Left lung (tissue), 4 donors: ENCODE measurements at regions not wholly inside any gene's neighbourhood (a gene's known extent, or its start where the extent isn't known, plus 50 kb on each side); places are given as distances from the start of the nearest gene placed in this dataset.

Experiments
- ATAC-seq: fragments of 200-7000 bp; cut with Tn5 transposase; one replicate; pipeline ENCODE4 v1.9.1; 2020; ENCODE audit warnings: moderate library complexity
- DNase-seq, 4 donors: peaks; one replicate each; pipeline ENCODE4 v3.0.0-alpha.2; 2013 to 2020
- H3K27ac ChIP-seq, 2 donors: fragments of 200-600 bp; sonication (generic) in 1 of 2; one replicate each; pipeline versions ENCODE4 v1.5.0 to v1.8.0; 2020 to 2021
- H3K27me3 ChIP-seq, 2 donors: fragments of 200-600 bp; sonication (generic) in 1 of 2; one replicate each; pipeline versions ENCODE4 v1.5.0 to v1.8.0; 2020 to 2021
- H3K36me3 ChIP-seq, 2 donors: fragments of 200-600 bp; sonication (generic) in 1 of 2; one replicate each; pipeline versions ENCODE4 v1.5.0 to v1.8.0; 2020 to 2021
- H3K4me1 ChIP-seq, 2 donors: fragments of 200-600 bp; one replicate each; pipeline ENCODE4 v1.8.0; 2021
- H3K4me3 ChIP-seq, 2 donors: fragments of 200-600 bp; sonication (generic) in 1 of 2; one replicate each; pipeline versions ENCODE4 v1.5.0 to v1.8.0; 2020 to 2021; ENCODE audit warnings: mild to moderate bottlenecking in 1 of 2
- H3K9me3 ChIP-seq, 2 donors: fragments of 200-600 bp; sonication (generic) in 1 of 2; one replicate each; pipeline versions ENCODE4 v1.5.0 to v1.8.0; 2020 to 2021
- intact Hi-C, 2 donors: fragments of 100-400 bp; cut with DNase I; formaldehyde crosslinking; loops; one replicate each; pipeline versions ENCODE4 v1.11.2 to v1.14.2; 2022
- TF ChIP-seq, protein P1 (sequence below), 2 donors: fragments of 200-600 bp; sonication (generic) in 1 of 2; IDR thresholded peaks; one replicate each; pipeline versions ENCODE4 v1.5.0 to v1.8.0; 2021; ENCODE audit warnings: antibody characterized with exemption in 2 of 2
- donor health status: DM: no; HTN: yes; CAD: no.
- donor health status: DM: no; HTN: no; CAD: no.

DNA sequence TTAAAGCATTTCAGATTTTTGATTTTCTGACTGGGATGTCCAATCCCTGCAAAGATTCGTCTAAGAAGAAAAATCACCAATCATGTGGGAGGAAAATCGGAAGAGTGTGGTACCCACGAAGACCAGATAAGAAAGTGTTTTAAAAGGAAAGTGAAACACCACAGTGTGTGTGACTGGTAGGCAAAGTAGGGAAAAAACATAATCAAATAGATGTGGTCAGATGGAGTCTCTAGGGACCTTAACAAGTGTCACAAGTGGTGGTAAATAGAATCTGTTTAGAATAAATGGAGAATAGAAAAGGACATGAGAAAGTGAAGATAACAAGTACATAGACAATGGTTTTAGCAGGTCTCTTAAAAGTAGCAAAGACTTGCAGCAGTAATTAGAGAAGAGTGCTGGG lies 154.6 kb downstream of the SLC30A10 start:
- ATAC-seq (no peak), DNase-seq (no peak)
- H3K27ac ChIP-seq, result no peak overlapping the region
- intact Hi-C loops, result no loop called here
- peaks cover 0 to 5% of the 10 kb centered on the region in 2 donors for H3K9me3 ChIP-seq
- no peaks in the 10 kb centered on the region for H3K36me3 ChIP-seq
- no peaks in the 10 kb centered on the region for H3K4me1 ChIP-seq
- H3K4me3 ChIP-seq, result no peak overlapping the region
- TF ChIP-seq, protein P1, sequence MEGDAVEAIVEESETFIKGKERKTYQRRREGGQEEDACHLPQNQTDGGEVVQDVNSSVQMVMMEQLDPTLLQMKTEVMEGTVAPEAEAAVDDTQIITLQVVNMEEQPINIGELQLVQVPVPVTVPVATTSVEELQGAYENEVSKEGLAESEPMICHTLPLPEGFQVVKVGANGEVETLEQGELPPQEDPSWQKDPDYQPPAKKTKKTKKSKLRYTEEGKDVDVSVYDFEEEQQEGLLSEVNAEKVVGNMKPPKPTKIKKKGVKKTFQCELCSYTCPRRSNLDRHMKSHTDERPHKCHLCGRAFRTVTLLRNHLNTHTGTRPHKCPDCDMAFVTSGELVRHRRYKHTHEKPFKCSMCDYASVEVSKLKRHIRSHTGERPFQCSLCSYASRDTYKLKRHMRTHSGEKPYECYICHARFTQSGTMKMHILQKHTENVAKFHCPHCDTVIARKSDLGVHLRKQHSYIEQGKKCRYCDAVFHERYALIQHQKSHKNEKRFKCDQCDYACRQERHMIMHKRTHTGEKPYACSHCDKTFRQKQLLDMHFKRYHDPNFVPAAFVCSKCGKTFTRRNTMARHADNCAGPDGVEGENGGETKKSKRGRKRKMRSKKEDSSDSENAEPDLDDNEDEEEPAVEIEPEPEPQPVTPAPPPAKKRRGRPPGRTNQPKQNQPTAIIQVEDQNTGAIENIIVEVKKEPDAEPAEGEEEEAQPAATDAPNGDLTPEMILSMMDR (IDR thresholded peaks at IDR 0.05), result no peak
- H3K27me3 ChIP-seq, result no peaks in the 10 kb centered on the region

DNA sequence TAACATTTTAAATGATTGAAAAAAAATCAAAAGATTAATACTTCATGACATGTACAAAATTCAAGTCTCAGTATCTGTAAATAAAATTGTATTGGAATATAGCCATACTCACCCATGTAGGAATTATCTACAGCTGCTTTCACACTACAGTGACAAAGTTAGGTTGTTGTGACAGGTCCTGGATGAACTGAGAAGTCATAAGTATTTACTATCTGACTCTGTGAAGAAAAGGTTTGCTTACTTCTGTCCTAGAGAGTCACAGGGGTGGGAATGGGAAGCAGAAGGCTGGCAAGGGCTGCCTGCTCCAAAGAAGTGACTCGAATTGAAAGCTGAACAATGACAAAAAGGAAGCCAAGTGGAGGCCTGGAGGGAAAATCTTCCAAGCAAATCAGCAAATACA lies 155.2 kb downstream of the SLC30A10 start:
- intact Hi-C loops, result no loop called here
- TF ChIP-seq, protein P1 (IDR thresholded peaks at IDR 0.05), result no peak
- no peak for ATAC-seq
- Histone ChIP-seq H3K36me3 (no peaks in the 10 kb centered on the region), H3K27me3 (no peaks in the 10 kb centered on the region), H3K4me1 (no peaks in the 10 kb centered on the region), H3K27ac (no peak overlapping the region), H3K9me3 (peaks cover 0 to 5% of the 10 kb centered on the region in 2 donors), H3K4me3 (no peak overlapping the region)
- no peak for DNase-seq

DNA sequence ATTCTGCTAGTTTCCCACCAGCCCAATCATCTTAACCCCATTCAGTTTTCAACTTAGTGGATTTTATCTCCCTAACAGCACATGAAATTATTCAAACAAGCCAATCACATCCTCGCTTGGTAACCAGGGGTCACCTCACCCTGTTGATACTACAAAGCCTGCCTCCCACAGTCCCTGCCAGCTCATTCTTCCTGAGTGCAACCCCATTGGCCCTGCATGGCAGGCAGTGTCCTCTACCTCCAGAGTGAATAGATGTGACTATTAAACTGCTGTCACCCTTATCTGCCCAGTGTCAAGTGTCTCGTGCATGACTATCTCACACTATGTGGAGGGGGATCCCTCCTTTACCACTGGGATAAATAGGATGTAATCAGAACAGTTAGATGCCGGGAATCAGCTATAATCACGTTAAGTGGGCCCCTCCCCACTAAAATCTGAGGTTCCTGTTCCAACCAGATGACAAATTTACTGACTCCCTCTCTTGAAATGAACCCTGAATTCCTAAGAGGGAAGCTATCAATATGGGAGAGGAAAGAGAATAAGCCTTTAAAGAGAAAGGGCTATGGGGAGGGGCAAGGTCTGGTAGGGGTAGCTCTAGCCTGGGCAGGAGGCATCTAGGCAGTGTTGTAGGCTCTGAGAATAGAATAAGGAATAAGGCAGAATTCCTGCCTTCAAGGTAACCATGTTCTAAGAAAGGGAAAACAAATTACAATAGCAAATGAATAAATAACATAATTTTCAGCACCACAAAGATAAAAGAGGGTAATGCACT lies 155.9 kb downstream of the SLC30A10 start:
- Histone ChIP-seq H3K27ac (no peak overlapping the region), H3K4me1 (no peaks in the 10 kb centered on the region), H3K27me3 (no peaks in the 10 kb centered on the region), H3K4me3 (no peak overlapping the region), H3K9me3 (peaks cover 0 to 5% of the 10 kb centered on the region in 2 donors), H3K36me3 (no peaks in the 10 kb centered on the region)
- intact Hi-C loops, result no loop called here
- DNase-seq, result no peak
- ATAC-seq, result no peak
- TF ChIP-seq, protein P1 (IDR thresholded peaks at IDR 0.05), result no peak

DNA sequence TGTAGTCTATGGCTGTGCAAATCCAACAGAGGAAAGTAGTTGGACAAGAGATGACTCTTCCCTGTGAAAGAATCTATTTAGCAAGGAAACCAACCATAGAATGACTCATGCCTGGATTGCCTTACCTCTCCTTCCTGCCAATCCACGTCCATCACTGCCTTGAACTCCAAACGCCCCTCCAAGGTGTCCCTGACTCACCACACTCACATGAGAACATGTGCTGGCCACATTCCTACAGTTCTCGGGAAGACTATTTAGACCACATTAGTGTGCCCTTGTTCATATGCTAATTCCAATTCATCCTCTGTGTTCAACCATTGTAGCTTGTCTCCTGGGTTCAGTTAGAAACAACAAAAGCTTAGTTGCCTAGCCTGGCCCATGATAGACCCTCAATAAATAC lies 157.3 kb downstream of the SLC30A10 start:
- TF ChIP-seq, protein P1 (IDR thresholded peaks at IDR 0.05), result no peak
- no peak for ATAC-seq
- intact Hi-C loops, result no loop called here
- DNase-seq, result no peak
- Histone ChIP-seq H3K27me3 (no peaks in the 10 kb centered on the region), H3K9me3 (peaks cover 0 to 5% of the 10 kb centered on the region in 2 donors), H3K4me3 (no peak overlapping the region), H3K4me1 (no peaks in the 10 kb centered on the region), H3K36me3 (no peaks in the 10 kb centered on the region), H3K27ac (no peak overlapping the region)

DNA sequence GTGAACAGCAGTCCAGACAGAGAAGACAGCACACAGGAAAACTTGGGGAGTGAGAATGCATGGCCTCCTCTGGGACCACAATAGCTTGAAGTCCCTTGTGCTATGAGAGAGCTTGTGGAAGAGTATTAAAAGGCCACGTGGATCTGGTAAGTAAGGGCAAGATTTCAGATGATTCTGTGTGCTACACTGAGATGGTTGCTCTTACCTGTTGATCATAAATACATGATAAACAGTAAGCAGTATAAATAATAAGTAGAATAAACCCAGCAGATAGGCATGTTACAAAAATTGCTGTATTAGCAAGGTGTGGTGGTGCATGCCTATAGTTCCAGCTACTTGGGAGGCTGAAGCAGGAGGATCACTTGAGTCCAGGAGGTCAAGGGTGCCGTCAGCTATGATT lies 150.4 kb upstream of the ZC3H11B start:
- DNase-seq (no peak), ATAC-seq (no peak)
- no peaks in the 10 kb centered on the region for H3K27me3 ChIP-seq
- H3K4me1 ChIP-seq, result no peaks in the 10 kb centered on the region
- intact Hi-C loops, result no loop called here
- H3K9me3 ChIP-seq, result no peaks in the 10 kb centered on the region
- TF ChIP-seq, protein P1 (IDR thresholded peaks at IDR 0.05), result no peak
- H3K27ac ChIP-seq, result no peak overlapping the region
- no peaks in the 10 kb centered on the region for H3K36me3 ChIP-seq
- no peak overlapping the region for H3K4me3 ChIP-seq
